PC-9 (cell line): ENCODE measurements at regions not wholly inside any gene's neighbourhood (a gene's known extent, or its start where the extent isn't known, plus 50 kb on each side); places are given as distances from the start of the nearest gene placed in this dataset.

ENCODE experiments used
- EZH2 ChIP-seq: fragments of 200-600 bp; sonication (generic); IDR thresholded peaks from 2 replicates; pipeline ENCODE4 v1.8.0; 2017; ENCODE audit warnings: antibody characterized with exemption, low read depth
- TF ChIP-seq, protein P1 (sequence below): fragments of 200-600 bp; sonication (generic); conservative IDR thresholded peaks from 2 replicates; pipeline ENCODE4 v1.6.1; 2017; ENCODE audit warnings: mixed run types, antibody characterized with exemption, mild to moderate bottlenecking, moderate library complexity

DNA sequence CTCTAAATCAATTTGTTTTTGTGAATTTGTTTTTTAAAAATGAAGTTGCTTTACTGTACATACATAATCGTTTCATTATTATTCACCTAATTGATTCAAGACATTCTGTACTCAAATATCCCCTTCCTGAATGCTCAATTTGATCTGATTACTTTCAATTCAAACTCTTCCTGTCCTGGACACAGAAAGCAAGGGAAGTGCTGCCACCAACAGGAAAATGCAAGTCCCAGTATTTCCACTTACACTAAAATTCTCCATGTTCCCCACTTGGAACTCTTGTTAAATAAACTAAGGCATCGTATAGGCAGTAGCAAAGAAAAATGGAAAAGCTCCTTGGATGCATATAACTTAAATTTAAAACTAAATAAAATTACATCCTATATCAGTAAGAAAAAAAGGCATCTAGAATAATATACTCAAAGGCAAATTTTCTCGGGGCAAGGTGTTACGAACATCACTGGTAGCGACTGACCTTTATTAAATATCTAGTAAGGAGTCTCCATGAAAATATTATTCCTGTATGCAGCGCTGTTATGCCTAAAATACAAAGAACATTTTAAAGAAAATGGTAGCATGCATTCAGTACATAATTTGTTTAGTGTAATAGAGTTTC is 72.0 kb upstream of the DBX2 start:
- TF ChIP-seq, protein P1, sequence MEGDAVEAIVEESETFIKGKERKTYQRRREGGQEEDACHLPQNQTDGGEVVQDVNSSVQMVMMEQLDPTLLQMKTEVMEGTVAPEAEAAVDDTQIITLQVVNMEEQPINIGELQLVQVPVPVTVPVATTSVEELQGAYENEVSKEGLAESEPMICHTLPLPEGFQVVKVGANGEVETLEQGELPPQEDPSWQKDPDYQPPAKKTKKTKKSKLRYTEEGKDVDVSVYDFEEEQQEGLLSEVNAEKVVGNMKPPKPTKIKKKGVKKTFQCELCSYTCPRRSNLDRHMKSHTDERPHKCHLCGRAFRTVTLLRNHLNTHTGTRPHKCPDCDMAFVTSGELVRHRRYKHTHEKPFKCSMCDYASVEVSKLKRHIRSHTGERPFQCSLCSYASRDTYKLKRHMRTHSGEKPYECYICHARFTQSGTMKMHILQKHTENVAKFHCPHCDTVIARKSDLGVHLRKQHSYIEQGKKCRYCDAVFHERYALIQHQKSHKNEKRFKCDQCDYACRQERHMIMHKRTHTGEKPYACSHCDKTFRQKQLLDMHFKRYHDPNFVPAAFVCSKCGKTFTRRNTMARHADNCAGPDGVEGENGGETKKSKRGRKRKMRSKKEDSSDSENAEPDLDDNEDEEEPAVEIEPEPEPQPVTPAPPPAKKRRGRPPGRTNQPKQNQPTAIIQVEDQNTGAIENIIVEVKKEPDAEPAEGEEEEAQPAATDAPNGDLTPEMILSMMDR = peak; percentile 50; the same call in 1 of the 2 replicates
- no peak for TF ChIP-seq EZH2
